Peyer's patch (tissue), 4 donors: ENCODE measurements at regions not wholly inside any gene's neighbourhood (a gene's known extent, or its start where the extent isn't known, plus 50 kb on each side); places are given as distances from the start of the nearest gene placed in this dataset.

ENCODE experiments used
- POLR2A ChIP-seq, 2 donors: fragments of 450-650 bp; IDR thresholded peaks; one replicate each; pipeline ENCODE4 v1.5.1; 2017; ENCODE audit warnings: antibody characterized with exemption in 2 of 2, mild to moderate bottlenecking in 2 of 2, moderate library complexity in 2 of 2
- TF ChIP-seq, protein P1 (sequence below), 6 experiments: fragments of 450-650 bp in 4 of 6; fragments of 200-600 bp in 2 of 6; sonication (generic) in 1 of 6; IDR thresholded peaks; one replicate each; pipeline ENCODE4 v1.5.1; 2017 to 2019; ENCODE audit warnings: antibody characterized with exemption in 6 of 6, mild to moderate bottlenecking in 3 of 6, moderate library complexity in 1 of 6

DNA sequence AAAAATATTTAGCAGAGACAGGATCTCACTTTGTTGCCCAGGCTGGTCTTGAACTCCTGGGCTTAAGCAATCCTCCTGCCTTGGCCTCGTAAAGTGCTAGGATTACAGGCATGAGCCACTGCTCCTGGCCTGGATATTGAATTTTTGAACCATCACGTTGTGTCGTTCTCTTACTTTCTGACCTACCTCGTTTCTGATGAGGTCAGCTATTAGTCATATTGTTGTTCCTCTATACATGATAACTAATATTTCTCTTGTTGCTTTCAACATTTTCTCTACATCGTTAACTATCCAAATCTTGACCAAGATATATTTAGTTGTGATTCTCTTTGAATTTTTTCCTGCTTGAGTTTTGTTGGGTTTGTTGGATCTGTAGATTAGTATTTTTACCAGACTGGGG is 541.3 kb upstream of the SOX11 start:
- TF ChIP-seq, protein P1, sequence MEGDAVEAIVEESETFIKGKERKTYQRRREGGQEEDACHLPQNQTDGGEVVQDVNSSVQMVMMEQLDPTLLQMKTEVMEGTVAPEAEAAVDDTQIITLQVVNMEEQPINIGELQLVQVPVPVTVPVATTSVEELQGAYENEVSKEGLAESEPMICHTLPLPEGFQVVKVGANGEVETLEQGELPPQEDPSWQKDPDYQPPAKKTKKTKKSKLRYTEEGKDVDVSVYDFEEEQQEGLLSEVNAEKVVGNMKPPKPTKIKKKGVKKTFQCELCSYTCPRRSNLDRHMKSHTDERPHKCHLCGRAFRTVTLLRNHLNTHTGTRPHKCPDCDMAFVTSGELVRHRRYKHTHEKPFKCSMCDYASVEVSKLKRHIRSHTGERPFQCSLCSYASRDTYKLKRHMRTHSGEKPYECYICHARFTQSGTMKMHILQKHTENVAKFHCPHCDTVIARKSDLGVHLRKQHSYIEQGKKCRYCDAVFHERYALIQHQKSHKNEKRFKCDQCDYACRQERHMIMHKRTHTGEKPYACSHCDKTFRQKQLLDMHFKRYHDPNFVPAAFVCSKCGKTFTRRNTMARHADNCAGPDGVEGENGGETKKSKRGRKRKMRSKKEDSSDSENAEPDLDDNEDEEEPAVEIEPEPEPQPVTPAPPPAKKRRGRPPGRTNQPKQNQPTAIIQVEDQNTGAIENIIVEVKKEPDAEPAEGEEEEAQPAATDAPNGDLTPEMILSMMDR (IDR thresholded peaks at IDR 0.05), result no peak
- no peak for TF ChIP-seq POLR2A (IDR thresholded peaks at IDR 0.05)
